ENCODE measurements at regions not wholly inside any gene's neighbourhood (a gene's known extent, or its start where the extent isn't known, plus 50 kb on each side); places are given as distances from the start of the nearest gene placed in this dataset.

- H3K9me3 ChIP-seq (ENCODE audit: low read depth, low read length): no peaks in the 10 kb centered on the region
- peak; percentile 50 for DNase-seq (ENCODE audit: low read depth, low spot score)
- no peak overlapping the region for H3K9ac ChIP-seq (ENCODE audit: insufficient read length)
- peak overlapping the region; percentile 62 for H3K27ac ChIP-seq
- peak overlapping the region; percentile 56 for H3K4me3 ChIP-seq
- TF ChIP-seq EZH2 (IDR thresholded peaks at IDR 0.05) (no peak), FOXP2 (optimal IDR thresholded peaks at IDR 0.05; ENCODE audit: control extremely low read depth, extremely low read length, insufficient read depth) (no peak), POLR2AphosphoS5 (IDR thresholded peaks at IDR 0.05; ENCODE audit: borderline replicate concordance, low read depth, low read length) (no peak)
- H3K36me3 ChIP-seq (ENCODE audit: insufficient read depth, low read length): no peaks in the 10 kb centered on the region
Observed at GRCh38 chr10:80976658-80977057, 439.0 kb downstream of the SH2D4B start.

- no peak for DNase-seq (ENCODE audit: low read depth, low spot score)
- Histone ChIP-seq H3K9ac (ENCODE audit: insufficient read length) (no peak overlapping the region), H3K27ac (no peak overlapping the region), H3K4me3 (no peak overlapping the region), H3K9me3 (ENCODE audit: low read depth, low read length) (no peaks in the 10 kb centered on the region), H3K36me3 (ENCODE audit: insufficient read depth, low read length) (no peaks in the 10 kb centered on the region)
- TF ChIP-seq POLR2AphosphoS5 (IDR thresholded peaks at IDR 0.05; ENCODE audit: borderline replicate concordance, low read depth, low read length): no peak
- TF ChIP-seq FOXP2 (optimal IDR thresholded peaks at IDR 0.05; ENCODE audit: control extremely low read depth, extremely low read length, insufficient read depth): no peak
- TF ChIP-seq EZH2 (IDR thresholded peaks at IDR 0.05): no peak
Observed at GRCh38 chr10:80985102-80985501, 447.4 kb downstream of the SH2D4B start.

- Histone ChIP-seq H3K36me3 (ENCODE audit: insufficient read depth, low read length) (no peaks in the 10 kb centered on the region), H3K9ac (ENCODE audit: insufficient read length) (no peak overlapping the region), H3K9me3 (ENCODE audit: low read depth, low read length) (no peaks in the 10 kb centered on the region), H3K27ac (no peak overlapping the region), H3K4me3 (no peak overlapping the region)
- no peak for TF ChIP-seq EZH2 (IDR thresholded peaks at IDR 0.05)
- no peak for TF ChIP-seq POLR2AphosphoS5 (IDR thresholded peaks at IDR 0.05; ENCODE audit: borderline replicate concordance, low read depth, low read length)
- no peak for TF ChIP-seq FOXP2 (optimal IDR thresholded peaks at IDR 0.05; ENCODE audit: control extremely low read depth, extremely low read length, insufficient read depth)
- no peak for DNase-seq (ENCODE audit: low read depth, low spot score)
Observed at GRCh38 chr10:80986596-80986995, 448.9 kb downstream of the SH2D4B start.

- TF ChIP-seq EZH2 (IDR thresholded peaks at IDR 0.05) (no peak), POLR2AphosphoS5 (IDR thresholded peaks at IDR 0.05; ENCODE audit: borderline replicate concordance, low read depth, low read length) (no peak), FOXP2 (optimal IDR thresholded peaks at IDR 0.05; ENCODE audit: control extremely low read depth, extremely low read length, insufficient read depth) (no peak)
- no peak overlapping the region for H3K27ac ChIP-seq
- DNase-seq (ENCODE audit: low read depth, low spot score): no peak
- no peak overlapping the region for H3K4me3 ChIP-seq
- no peaks in the 10 kb centered on the region for H3K36me3 ChIP-seq (ENCODE audit: insufficient read depth, low read length)
- H3K9me3 ChIP-seq (ENCODE audit: low read depth, low read length): no peaks in the 10 kb centered on the region
- H3K9ac ChIP-seq (ENCODE audit: insufficient read length): no peak overlapping the region
Observed at GRCh38 chr10:80988755-80989154, 451.1 kb downstream of the SH2D4B start.

GRCh38 chr10:80996615-80997193, 459.0 kb downstream of the SH2D4B start:
- DNase-seq (ENCODE audit: low read depth, low spot score): no peak
- Histone ChIP-seq H3K36me3 (ENCODE audit: insufficient read depth, low read length) (no peaks in the 10 kb centered on the region), H3K9me3 (ENCODE audit: low read depth, low read length) (no peaks in the 10 kb centered on the region), H3K27ac (no peak overlapping the region), H3K4me3 (no peak overlapping the region), H3K9ac (ENCODE audit: insufficient read length) (no peak overlapping the region)
- no peak for TF ChIP-seq POLR2AphosphoS5 (IDR thresholded peaks at IDR 0.05; ENCODE audit: borderline replicate concordance, low read depth, low read length)

- H3K4me3 ChIP-seq: no peak overlapping the region
- H3K9me3 ChIP-seq (ENCODE audit: low read depth, low read length): no peaks in the 10 kb centered on the region
- H3K36me3 ChIP-seq (ENCODE audit: insufficient read depth, low read length): no peaks in the 10 kb centered on the region
- H3K27ac ChIP-seq: no peak overlapping the region
- no peak for TF ChIP-seq EZH2 (IDR thresholded peaks at IDR 0.05)
- no peak for TF ChIP-seq FOXP2 (optimal IDR thresholded peaks at IDR 0.05; ENCODE audit: control extremely low read depth, extremely low read length, insufficient read depth)
- DNase-seq (ENCODE audit: low read depth, low spot score): no peak
- H3K9ac ChIP-seq (ENCODE audit: insufficient read length): no peak overlapping the region
Observed at GRCh38 chr10:81000781-81001180, 463.1 kb downstream of the SH2D4B start.

- TF ChIP-seq POLR2AphosphoS5 (IDR thresholded peaks at IDR 0.05; ENCODE audit: borderline replicate concordance, low read depth, low read length): no peak
- no peak for TF ChIP-seq EZH2 (IDR thresholded peaks at IDR 0.05)
- TF ChIP-seq FOXP2 (optimal IDR thresholded peaks at IDR 0.05; ENCODE audit: control extremely low read depth, extremely low read length, insufficient read depth): no peak
- H3K9me3 ChIP-seq (ENCODE audit: low read depth, low read length): no peaks in the 10 kb centered on the region
- no peak overlapping the region for H3K27ac ChIP-seq
Observed at GRCh38 chr10:81002382-81002781, 464.7 kb downstream of the SH2D4B start.

GRCh38 chr10:81007872-81008271, 470.2 kb downstream of the SH2D4B start:
- no peaks in the 10 kb centered on the region for H3K9me3 ChIP-seq (ENCODE audit: low read depth, low read length)
- no peaks in the 10 kb centered on the region for H3K36me3 ChIP-seq (ENCODE audit: insufficient read depth, low read length)
- no peak overlapping the region for H3K9ac ChIP-seq (ENCODE audit: insufficient read length)
- H3K27ac ChIP-seq: no peak overlapping the region
- DNase-seq (ENCODE audit: low read depth, low spot score): no peak
- no peak overlapping the region for H3K4me3 ChIP-seq
- no peak for TF ChIP-seq POLR2AphosphoS5 (IDR thresholded peaks at IDR 0.05; ENCODE audit: borderline replicate concordance, low read depth, low read length)
- TF ChIP-seq FOXP2 (optimal IDR thresholded peaks at IDR 0.05; ENCODE audit: control extremely low read depth, extremely low read length, insufficient read depth): no peak
- no peak for TF ChIP-seq EZH2 (IDR thresholded peaks at IDR 0.05)

More at GRCh38 chr10:81002382-81002781, 464.7 kb downstream of the SH2D4B start:
- no peak overlapping the region for H3K4me3 ChIP-seq
- no peak overlapping the region for H3K9ac ChIP-seq (ENCODE audit: insufficient read length)
- no peaks in the 10 kb centered on the region for H3K36me3 ChIP-seq (ENCODE audit: insufficient read depth, low read length)
- no peak for DNase-seq (ENCODE audit: low read depth, low spot score)

GRCh38 chr10:81008726-81009125, 471.0 kb downstream of the SH2D4B start:
- no peak for TF ChIP-seq FOXP2 (optimal IDR thresholded peaks at IDR 0.05; ENCODE audit: control extremely low read depth, extremely low read length, insufficient read depth)
- no peak for TF ChIP-seq POLR2AphosphoS5 (IDR thresholded peaks at IDR 0.05; ENCODE audit: borderline replicate concordance, low read depth, low read length)
- TF ChIP-seq EZH2 (IDR thresholded peaks at IDR 0.05): no peak
- no peak overlapping the region for H3K27ac ChIP-seq
- no peak overlapping the region for H3K9ac ChIP-seq (ENCODE audit: insufficient read length)
- H3K36me3 ChIP-seq (ENCODE audit: insufficient read depth, low read length): no peaks in the 10 kb centered on the region
- no peak for DNase-seq (ENCODE audit: low read depth, low spot score)
- no peak overlapping the region for H3K4me3 ChIP-seq
- no peaks in the 10 kb centered on the region for H3K9me3 ChIP-seq (ENCODE audit: low read depth, low read length)
